HepG2 (cell line): ENCODE measurements at regions not wholly inside any gene's neighbourhood (a gene's known extent, or its start where the extent isn't known, plus 50 kb on each side); places are given as distances from the start of the nearest gene placed in this dataset.

Source experiments
- ATAC-seq: fragments of 200-7000 bp; cut with Tn5 transposase; 3 replicates; pipeline ENCODE4 v1.9.1; 2020; ENCODE audit warnings: mild to moderate bottlenecking, moderate library complexity
- BruUV-seq: library from RNA; stranded (reverse); fragments of 400-500 nt; replicated peaks from 2 replicates; lab custom pipeline; 2021; lab: Mats Ljungman, UMichigan
- CTCF ChIA-PET: fragments of 300-600 bp; formaldehyde crosslinking; extraction: SDS; loops from one replicate; lab custom pipeline; 2021; ENCODE audit warnings: low total read pairs, inconsistent platforms, low intra/inter-chr PET ratio; lab: Yijun Ruan, JAX
- POLR2A ChIA-PET: fragments of 350-600 bp; sonication (Branson Sonifier 250); formaldehyde crosslinking; loops from one replicate; lab custom pipeline; 2020; ENCODE audit warnings: antibody characterized with exemption, inconsistent platforms; lab: Yijun Ruan, JAX
- DNase-seq: peaks from one replicate; pipeline ENCODE4 v3.0.0-alpha.2; 2015; ENCODE audit warnings: low spot score
- FAIRE-seq: peaks from 3 replicates; lab custom pipeline; 2011; peaks lifted over from hg19 to GRCh38; lab: Jason Lieb, UNC
- H2AFZ ChIP-seq: one replicate; pipeline ENCODE4 v1.6.1; 2011; ENCODE audit warnings: low read length, inconsistent platforms
- H3K27ac ChIP-seq: fragments of 300-600 bp; 3 replicates; pipeline ENCODE4 v1.8.0; 2011; ENCODE audit warnings: mixed run types, mild to moderate bottlenecking, mixed read lengths, low read length, inconsistent platforms; ENCODE audit not compliant: insufficient read depth; ENCODE audit errors: extremely low read length
- H3K27me3 ChIP-seq, 2 experiments: fragments of 200-600 bp in 1 of 2; 2 replicates in 1 of 2; 3 replicates in 1 of 2; pipeline versions ENCODE4 v1.6.0 to v1.8.0; 2011; ENCODE audit warnings: low read length in 2 of 2, mild to moderate bottlenecking in 2 of 2, moderate library complexity in 2 of 2, inconsistent platforms in 1 of 2; ENCODE audit not compliant: insufficient read depth in 2 of 2, control insufficient read depth in 1 of 2
- H3K36me3 ChIP-seq, 2 experiments: fragments of 200-600 bp in 1 of 2; replicated peaks in 1 of 2; 2 replicates in 1 of 2; 3 replicates in 1 of 2; pipeline versions ENCODE4 v1.5.1 to v1.8.0; 2011; ENCODE audit warnings: low read length in 2 of 2, inconsistent platforms in 1 of 2; ENCODE audit not compliant: insufficient read depth in 2 of 2, control insufficient read depth in 1 of 2
- H3K4me1 ChIP-seq: 2 replicates; pipeline ENCODE4 v1.5.1; 2012; ENCODE audit warnings: low read length, inconsistent platforms; ENCODE audit not compliant: insufficient read depth
- H3K4me2 ChIP-seq: 2 replicates; pipeline ENCODE4 v1.6.0; 2011; ENCODE audit warnings: low read depth, low read length, inconsistent platforms
- H3K4me3 ChIP-seq, 3 experiments: fragments of 200-600 bp in 1 of 3; sonication (generic), shearing (Covaris generic) in 1 of 3; replicated peaks in 1 of 3; 2 replicates each; pipeline ENCODE4 v1.5.1; 2011 to 2016; ENCODE audit warnings: low read length in 3 of 3, inconsistent platforms in 2 of 3, low read depth in 2 of 3, mild to moderate bottlenecking in 2 of 3, control low read depth in 1 of 3, mixed read lengths in 1 of 3; ENCODE audit not compliant: insufficient read depth in 1 of 3
- H3K79me2 ChIP-seq: one replicate; pipeline ENCODE4 v1.6.1; 2011; ENCODE audit warnings: low read length, inconsistent platforms; ENCODE audit not compliant: insufficient read depth
- H3K9ac ChIP-seq: 2 replicates; pipeline ENCODE4 v1.6.0; 2011; ENCODE audit warnings: mild to moderate bottlenecking, low read depth, low read length, inconsistent platforms; ENCODE audit not compliant: insufficient read depth
- H3K9me3 ChIP-seq: 2 replicates; pipeline ENCODE4 v1.5.1; 2012; ENCODE audit warnings: mild to moderate bottlenecking, low read length
- H4K20me1 ChIP-seq: 2 replicates; pipeline ENCODE4 v1.6.0; 2011; ENCODE audit warnings: inconsistent platforms, mild to moderate bottlenecking, low read length, moderate library complexity; ENCODE audit not compliant: insufficient read depth
- BHLHE40 ChIP-seq: IDR thresholded peaks from 2 replicates; pipeline ENCODE4 v1.6.1; 2011; ENCODE audit warnings: low read length, improper control_type of control experiment
- DPF2 ChIP-seq: sonication (generic); formaldehyde crosslinking; IDR thresholded peaks from 2 replicates; pipeline ENCODE4 v1.4.0; 2020; ENCODE audit warnings: mild to moderate bottlenecking, low read depth, missing genetic modification reagents, borderline replicate concordance
- ETS1 ChIP-seq: sonication (generic); formaldehyde crosslinking; IDR thresholded peaks from 2 replicates; pipeline ENCODE4 v1.4.0; 2020; ENCODE audit warnings: missing genetic modification reagents
- JUN ChIP-seq: sonication (generic); formaldehyde crosslinking; IDR thresholded peaks from 2 replicates; pipeline ENCODE4 v1.4.0; 2020; ENCODE audit warnings: mild to moderate bottlenecking, missing genetic modification reagents
- JUNB ChIP-seq: sonication (generic); formaldehyde crosslinking; IDR thresholded peaks from 2 replicates; pipeline ENCODE4 v1.8.0; 2022; ENCODE audit warnings: missing genetic modification reagents, mild to moderate bottlenecking, borderline replicate concordance
- MBD4 ChIP-seq: IDR thresholded peaks from 2 replicates; pipeline ENCODE4 v1.6.1; 2012; ENCODE audit warnings: low read length, inconsistent platforms, borderline replicate concordance
- RAD21 ChIP-seq: fragments of 450-650 bp; formaldehyde crosslinking; IDR thresholded peaks from 2 replicates; pipeline ENCODE4 v1.5.0; 2020; ENCODE audit warnings: mild to moderate bottlenecking
- RARA ChIP-seq: IDR thresholded peaks from 2 replicates; pipeline ENCODE4 v1.6.1; 2016; ENCODE audit warnings: missing genetic modification reagents, missing compliant biosample characterization
- THAP9 ChIP-seq: sonication (generic); formaldehyde crosslinking; IDR thresholded peaks from 2 replicates; pipeline ENCODE4; 2020; ENCODE audit warnings: missing genetic modification reagents, mild to moderate bottlenecking, borderline replicate concordance
- ZNF18 ChIP-seq: sonication (generic); formaldehyde crosslinking; IDR thresholded peaks from 2 replicates; pipeline ENCODE4 v1.8.0; 2022; ENCODE audit warnings: mild to moderate bottlenecking, missing genetic modification reagents; ENCODE audit not compliant: insufficient replicate concordance
- ZNF274 ChIP-seq: sonication (generic); formaldehyde crosslinking; IDR thresholded peaks from 2 replicates; pipeline ENCODE4 v1.5.1; 2020; ENCODE audit warnings: mild to moderate bottlenecking, missing genetic modification reagents
- ZNF530 ChIP-seq: sonication (generic); formaldehyde crosslinking; IDR thresholded peaks from 2 replicates; pipeline ENCODE4 v1.5.0; 2020; ENCODE audit warnings: low read depth, mild to moderate bottlenecking, missing genetic modification reagents
- ZNF704 ChIP-seq: sonication (generic); formaldehyde crosslinking; IDR thresholded peaks from 2 replicates; pipeline ENCODE4 v1.8.1; 2023; ENCODE audit warnings: mild to moderate bottlenecking, inconsistent platforms, moderate library complexity, missing genetic modification reagents, borderline replicate concordance
- ZNF782 ChIP-seq: sonication (generic); formaldehyde crosslinking; IDR thresholded peaks from 2 replicates; pipeline ENCODE4 v1.4.0; 2020; ENCODE audit warnings: missing genetic modification reagents, mild to moderate bottlenecking, borderline replicate concordance
- ZSCAN29 ChIP-seq: sonication (generic); formaldehyde crosslinking; conservative IDR thresholded peaks from 2 replicates; pipeline ENCODE4 v1.4.0; 2020; ENCODE audit warnings: mild to moderate bottlenecking, missing genetic modification reagents
- ZSCAN5A ChIP-seq: sonication (generic); formaldehyde crosslinking; IDR thresholded peaks from 2 replicates; pipeline ENCODE4 v1.8.0; 2022; ENCODE audit warnings: mild to moderate bottlenecking, missing genetic modification reagents, borderline replicate concordance
- WGBS: methylation state at CpG from one replicate; pipeline ENCODE4 v1.1.6; 2017; ENCODE audit warnings: low lambda C conversion rate; 5-methylcytosine and 5-hydroxymethylcytosine counted together
- in situ Hi-C: cut with HindIII; loops from 2 replicates; pipeline ENCODE4 v1.10.0; 2017; ENCODE audit warnings: low pct_unique_long_range_greater_than_20kb; ENCODE audit not compliant: extremely low pct_ligation_motif_present
- intact Hi-C: fragments of 100-400 bp; cut with micrococcal nuclease; formaldehyde crosslinking; loops from one replicate; pipeline ENCODE4 v1.10.0; 2022; ENCODE audit not compliant: unreplicated experiment

- ATAC-seq (no peak), FAIRE-seq (no peak), DNase-seq (no peak)
- H3K4me2 ChIP-seq: no peak overlapping the region
- intact Hi-C loops: no loop called here
- no peaks in the 10 kb centered on the region for H3K36me3 ChIP-seq
- no peaks in the 10 kb centered on the region for H3K4me1 ChIP-seq
- no peaks in the 10 kb centered on the region for H3K27me3 ChIP-seq
- WGBS: 3% methylated on average over 2 of the region's 2 CpGs
- in situ Hi-C loops: no loop called here
- BruUV-seq: no TSS peak
- no peaks in the 10 kb centered on the region for H3K79me2 ChIP-seq
- no peak overlapping the region for H3K9ac ChIP-seq
- no peaks in the 10 kb centered on the region for H4K20me1 ChIP-seq
- no peak overlapping the region for H3K4me3 ChIP-seq
- ChIA-PET CTCF (no interaction called here), POLR2A (no interaction called here)
- H3K27ac ChIP-seq: no peak overlapping the region
- no peaks in the 10 kb centered on the region for H3K9me3 ChIP-seq
- H2AFZ ChIP-seq: no peak overlapping the region
- TF ChIP-seq MBD4 (no peak), RAD21 (CRISPR knock-in tag) (no peak), ZSCAN5A (CRISPR knock-in tag) (no peak), ETS1 (CRISPR knock-in tag) (no peak), JUNB (CRISPR knock-in tag) (no peak), DPF2 (CRISPR knock-in tag) (no peak), RARA (CRISPR knock-in tag) (no peak), THAP9 (CRISPR knock-in tag) (no peak), ZNF274 (CRISPR knock-in tag) (no peak), ZNF18 (CRISPR knock-in tag) (no peak), ZNF782 (CRISPR knock-in tag) (no peak), ZSCAN29 (CRISPR knock-in tag) (no peak), ZNF704 (CRISPR knock-in tag) (no peak), JUN (no peak), BHLHE40 (no peak), ZNF530 (CRISPR knock-in tag) (no peak)
Measured at GRCh38 chr5:174614500-174615135, 109.8 kb upstream of the MSX2 start.
